ENCODE measurements at regions not wholly inside any gene's neighbourhood (a gene's known extent, or its start where the extent isn't known, plus 50 kb on each side); places are given as distances from the start of the nearest gene placed in this dataset.
"Not testable (repeated sequence)": the region's sequence is repeated elsewhere in the genome, so short reads cannot be mapped to it uniquely, and the experiment has no call there.

GRCh38 chr11:96878299-96879051 is 488.7 kb downstream of the JRKL start:
- no peak overlapping the region for H3K4me3 ChIP-seq (ENCODE audit: low read length)
- H3K9me2 ChIP-seq (replicated peaks; ENCODE audit: low read length): no peaks in the 10 kb centered on the region
- no peak overlapping the region for H3K9ac ChIP-seq (ENCODE audit: low read length)
- H3K4me1 ChIP-seq (ENCODE audit: insufficient read depth, low read length): no peaks in the 10 kb centered on the region
- no peaks in the 10 kb centered on the region for H3K36me3 ChIP-seq (ENCODE audit: low read depth, low read length)
- ATAC-seq (no peak), DNase-seq (no peak)
- no peaks in the 10 kb centered on the region for H4K20me1 ChIP-seq (ENCODE audit: low read length)
- H3K9me3 ChIP-seq (ENCODE audit: low read length): no peaks in the 10 kb centered on the region
- intact Hi-C loops (cut with micrococcal nuclease): no loop called here
- TF ChIP-seq EZH2 (IDR thresholded peaks at IDR 0.05; ENCODE audit: low read length, unreplicated experiment): no peak
- TF ChIP-seq CTCF (conservative IDR thresholded peaks at IDR 0.05; ENCODE audit: low read depth, low read length): no peak
- TF ChIP-seq EZH2phosphoT487 (IDR thresholded peaks at IDR 0.05; ENCODE audit: borderline replicate concordance, low read length): no peak
- no peaks in the 10 kb centered on the region for H3F3A ChIP-seq (ENCODE audit: low read length, unreplicated experiment)
- no peak overlapping the region for H2AFZ ChIP-seq (ENCODE audit: low read length)
- no TSS peak for BruUV-seq (replicated peaks)
- H3K4me2 ChIP-seq (ENCODE audit: low read length): no peak overlapping the region
- no peak overlapping the region for H3K27ac ChIP-seq (ENCODE audit: low read length)
- ChIA-PET CTCF (no interaction called here), POLR2A (ENCODE audit: unreplicated experiment) (no interaction called here)
- H3K79me2 ChIP-seq (ENCODE audit: low read length): no peaks in the 10 kb centered on the region
- H3K27me3 ChIP-seq (ENCODE audit: low read length): peaks cover 9% of the 10 kb centered on the region; the same call in 1 of the 2 replicates

- intact Hi-C loops (cut with micrococcal nuclease); POLR2A ChIA-PET (ENCODE audit: unreplicated experiment); H3K4me2 ChIP-seq (ENCODE audit: low read length); H3K4me3 ChIP-seq (ENCODE audit: low read length); H3K36me3 ChIP-seq (ENCODE audit: low read depth, low read length); H3K27me3 ChIP-seq (ENCODE audit: low read length); H3K4me1 ChIP-seq (ENCODE audit: insufficient read depth, low read length); ATAC-seq; H3F3A ChIP-seq (ENCODE audit: low read length, unreplicated experiment); H2AFZ ChIP-seq (ENCODE audit: low read length); H3K9me3 ChIP-seq (ENCODE audit: low read length); BruUV-seq (replicated peaks); CTCF ChIA-PET; H3K9ac ChIP-seq (ENCODE audit: low read length); H3K9me2 ChIP-seq (replicated peaks; ENCODE audit: low read length); H4K20me1 ChIP-seq (ENCODE audit: low read length); H3K27ac ChIP-seq (ENCODE audit: low read length); H3K79me2 ChIP-seq (ENCODE audit: low read length); DNase-seq: not testable (repeated sequence)
These were observed 492.8 kb downstream of the JRKL start for GRCh38 chr11:96882622-96883021.

- ChIA-PET CTCF (no interaction called here), POLR2A (ENCODE audit: unreplicated experiment) (no interaction called here)
- no peaks in the 10 kb centered on the region for H3K36me3 ChIP-seq (ENCODE audit: low read depth, low read length)
- DNase-seq (no peak), ATAC-seq (no peak)
- H3K27ac ChIP-seq (ENCODE audit: low read length): no peak overlapping the region
- H3K4me3 ChIP-seq (ENCODE audit: low read length): no peak overlapping the region
- H3K4me1 ChIP-seq (ENCODE audit: insufficient read depth, low read length): no peaks in the 10 kb centered on the region
- H3K4me2 ChIP-seq (ENCODE audit: low read length): no peak overlapping the region
- H3F3A ChIP-seq (ENCODE audit: low read length, unreplicated experiment): no peaks in the 10 kb centered on the region
- peaks cover 12% of the 10 kb centered on the region; the same call in 1 of the 2 replicates for H3K27me3 ChIP-seq (ENCODE audit: low read length)
- H3K9ac ChIP-seq (ENCODE audit: low read length): no peak overlapping the region
- no TSS peak for BruUV-seq (replicated peaks)
- no peaks in the 10 kb centered on the region for H3K79me2 ChIP-seq (ENCODE audit: low read length)
- TF ChIP-seq CTCF (conservative IDR thresholded peaks at IDR 0.05; ENCODE audit: low read depth, low read length) (no peak), EZH2 (IDR thresholded peaks at IDR 0.05; ENCODE audit: low read length, unreplicated experiment) (no peak), EZH2phosphoT487 (IDR thresholded peaks at IDR 0.05; ENCODE audit: borderline replicate concordance, low read length) (no peak)
- H3K9me2 ChIP-seq (replicated peaks; ENCODE audit: low read length): no peaks in the 10 kb centered on the region
- no peaks in the 10 kb centered on the region for H4K20me1 ChIP-seq (ENCODE audit: low read length)
- no peaks in the 10 kb centered on the region for H3K9me3 ChIP-seq (ENCODE audit: low read length)
- H2AFZ ChIP-seq (ENCODE audit: low read length): no peak overlapping the region
- intact Hi-C loops (cut with micrococcal nuclease): no loop called here
These were observed 495.6 kb downstream of the JRKL start for GRCh38 chr11:96885405-96885804.
